OCI-M1 (cell line): ENCODE measurements at regions not wholly inside any gene's neighbourhood (a gene's known extent, or its start where the extent isn't known, plus 50 kb on each side); places are given as distances from the start of the nearest gene placed in this dataset.
"Not testable (repeated sequence)": the region's sequence is repeated elsewhere in the genome, so short reads cannot be mapped to it uniquely, and the experiment has no call there.

Source experiments
- DNase-seq: peaks from one replicate; lab custom pipeline; 2025; lab: John Stamatoyannopoulos, UW

- DNase-seq, result no peak
Measured at GRCh38 chr6:167229586-167229985, 61.5 kb upstream of the UNC93A start.

GRCh38 chr6:167230288-167230687, 60.8 kb upstream of the UNC93A start:
- no peak for DNase-seq

- DNase-seq, result no peak
Measured at GRCh38 chr6:167232356-167232755, 58.8 kb upstream of the UNC93A start.

- no peak for DNase-seq
Measured at GRCh38 chr6:167233490-167233889, 57.6 kb upstream of the UNC93A start.

- not testable (repeated sequence) for DNase-seq
Measured at GRCh38 chr6:167234576-167234975, 56.5 kb upstream of the UNC93A start.

GRCh38 chr6:167235005-167235404, 56.1 kb upstream of the UNC93A start:
- no peak for DNase-seq

GRCh38 chr6:167235421-167236238, 55.5 kb upstream of the UNC93A start:
- DNase-seq, result no peak

GRCh38 chr6:167236239-167236571, 54.9 kb upstream of the UNC93A start:
- no peak for DNase-seq

- DNase-seq, result no peak
Measured at GRCh38 chr6:167237438-167238145, 53.5 kb upstream of the UNC93A start.

- DNase-seq, result no peak
Measured at GRCh38 chr6:167238146-167238693, 52.9 kb upstream of the UNC93A start.

GRCh38 chr6:167238694-167239467, 52.2 kb upstream of the UNC93A start:
- no peak for DNase-seq

GRCh38 chr6:167239470-167239869, 51.6 kb upstream of the UNC93A start:
- not testable (repeated sequence) for DNase-seq

- no peak for DNase-seq
Measured at GRCh38 chr6:167240034-167240541, 51.0 kb upstream of the UNC93A start.
